ENCODE measurements at regions not wholly inside any gene's neighbourhood (a gene's known extent, or its start where the extent isn't known, plus 50 kb on each side); places are given as distances from the start of the nearest gene placed in this dataset.

GRCh38 chr2:64400105-64400728, 53.7 kb upstream of the LGALSL start:
- DNase-seq (ENCODE audit: low spot score, unreplicated experiment), result no peak
- Mint-ChIP-seq H3K4me3 (ENCODE audit: low read depth) (no peak overlapping the region), H3K27ac (no peak overlapping the region), H3K4me1 (ENCODE audit: low read depth) (peaks cover 52% of the 10 kb centered on the region), H3K36me3 (ENCODE audit: insufficient read depth) (no peaks in the 10 kb centered on the region), H3K9me3 (ENCODE audit: low read depth) (no peaks in the 10 kb centered on the region), H3K27me3 (no peaks in the 10 kb centered on the region)
- TF ChIP-seq, protein P1, sequence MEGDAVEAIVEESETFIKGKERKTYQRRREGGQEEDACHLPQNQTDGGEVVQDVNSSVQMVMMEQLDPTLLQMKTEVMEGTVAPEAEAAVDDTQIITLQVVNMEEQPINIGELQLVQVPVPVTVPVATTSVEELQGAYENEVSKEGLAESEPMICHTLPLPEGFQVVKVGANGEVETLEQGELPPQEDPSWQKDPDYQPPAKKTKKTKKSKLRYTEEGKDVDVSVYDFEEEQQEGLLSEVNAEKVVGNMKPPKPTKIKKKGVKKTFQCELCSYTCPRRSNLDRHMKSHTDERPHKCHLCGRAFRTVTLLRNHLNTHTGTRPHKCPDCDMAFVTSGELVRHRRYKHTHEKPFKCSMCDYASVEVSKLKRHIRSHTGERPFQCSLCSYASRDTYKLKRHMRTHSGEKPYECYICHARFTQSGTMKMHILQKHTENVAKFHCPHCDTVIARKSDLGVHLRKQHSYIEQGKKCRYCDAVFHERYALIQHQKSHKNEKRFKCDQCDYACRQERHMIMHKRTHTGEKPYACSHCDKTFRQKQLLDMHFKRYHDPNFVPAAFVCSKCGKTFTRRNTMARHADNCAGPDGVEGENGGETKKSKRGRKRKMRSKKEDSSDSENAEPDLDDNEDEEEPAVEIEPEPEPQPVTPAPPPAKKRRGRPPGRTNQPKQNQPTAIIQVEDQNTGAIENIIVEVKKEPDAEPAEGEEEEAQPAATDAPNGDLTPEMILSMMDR (IDR thresholded peaks at IDR 0.05; ENCODE audit: unreplicated experiment), result no peak

DNA sequence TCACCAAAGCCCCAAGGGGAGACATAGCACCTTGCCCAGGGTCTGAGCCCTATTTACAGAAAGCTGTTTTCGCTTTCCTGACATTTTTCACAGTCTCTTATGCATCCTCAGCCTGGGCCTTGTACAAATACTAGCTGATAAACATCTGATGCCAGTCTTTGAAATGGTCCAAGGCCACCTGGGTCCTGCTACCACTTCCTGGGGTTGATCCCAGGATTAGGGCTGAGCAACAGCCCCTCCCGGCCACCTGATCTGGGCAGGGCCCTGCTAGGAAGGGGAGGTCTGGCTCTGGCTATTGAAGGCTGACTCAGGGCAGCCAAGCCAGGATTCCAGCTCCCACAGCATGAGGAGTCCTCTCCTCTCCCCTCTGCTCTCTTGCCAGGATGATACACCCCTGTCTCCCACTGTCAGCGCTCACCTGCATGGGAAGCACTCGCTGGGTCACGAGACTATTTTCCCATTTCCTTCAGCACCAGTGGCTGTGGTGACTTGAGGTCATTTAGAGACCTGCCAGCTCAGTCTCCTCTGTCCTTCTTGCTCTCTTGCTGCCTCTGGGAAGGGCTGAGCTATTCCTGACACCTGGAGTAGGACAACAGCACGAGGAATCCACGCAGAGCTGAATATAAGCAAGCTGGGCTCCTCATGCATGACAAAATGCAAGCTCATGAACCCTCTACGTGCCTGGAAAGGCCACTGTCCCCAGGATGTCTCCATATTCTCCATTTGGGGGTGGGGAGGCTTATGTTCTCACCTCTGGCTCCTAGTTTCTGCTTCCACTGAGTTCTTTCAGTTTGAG, 53.0 kb upstream of the LGALSL start:
- Mint-ChIP-seq H3K27me3 (no peaks in the 10 kb centered on the region), H3K36me3 (ENCODE audit: insufficient read depth) (no peaks in the 10 kb centered on the region), H3K27ac (peak overlapping the region; percentile 82), H3K4me3 (ENCODE audit: low read depth) (no peak overlapping the region), H3K4me1 (ENCODE audit: low read depth) (peaks cover 58% of the 10 kb centered on the region), H3K9me3 (ENCODE audit: low read depth) (no peaks in the 10 kb centered on the region)
- TF ChIP-seq, protein P1 (IDR thresholded peaks at IDR 0.05; ENCODE audit: unreplicated experiment), result no peak
- no peak for DNase-seq (ENCODE audit: low spot score, unreplicated experiment)

DNA sequence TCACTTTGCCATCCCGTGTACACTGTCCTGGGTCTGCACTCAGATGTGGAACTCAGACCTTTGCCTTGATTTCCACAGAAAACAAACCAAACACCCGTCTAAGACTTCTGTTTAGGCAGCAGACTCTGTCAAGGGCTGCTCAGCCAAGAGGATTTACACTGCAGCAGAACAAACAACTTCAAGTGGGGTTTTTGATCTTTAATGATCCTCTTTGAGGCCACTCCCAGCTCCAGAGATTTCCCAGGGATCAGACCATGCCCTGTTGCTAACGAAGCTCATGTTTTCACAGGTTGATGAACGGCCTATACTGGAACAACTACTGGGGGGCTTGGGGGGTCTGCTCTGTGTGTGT, 52.5 kb upstream of the LGALSL start:
- Mint-ChIP-seq H3K4me3 (ENCODE audit: low read depth) (no peak overlapping the region), H3K27ac (peak overlapping the region; percentile 82)

GRCh38 chr2:64402876-64403275, 51.1 kb upstream of the LGALSL start:
- no peak for DNase-seq (ENCODE audit: low spot score, unreplicated experiment)
- Mint-ChIP-seq H3K4me1 (ENCODE audit: low read depth) (peaks cover 74% of the 10 kb centered on the region), H3K27ac (peak overlapping the region; percentile 76), H3K9me3 (ENCODE audit: low read depth) (no peaks in the 10 kb centered on the region), H3K4me3 (ENCODE audit: low read depth) (no peak overlapping the region), H3K36me3 (ENCODE audit: insufficient read depth) (no peaks in the 10 kb centered on the region), H3K27me3 (no peaks in the 10 kb centered on the region)
- TF ChIP-seq, protein P1 (IDR thresholded peaks at IDR 0.05; ENCODE audit: unreplicated experiment), result no peak

More for the DNA sequence above, 52.5 kb upstream of the LGALSL start:
- H3K4me1 Mint-ChIP-seq (ENCODE audit: low read depth), result peaks cover 64% of the 10 kb centered on the region
- no peaks in the 10 kb centered on the region for H3K27me3 Mint-ChIP-seq
- no peaks in the 10 kb centered on the region for H3K9me3 Mint-ChIP-seq (ENCODE audit: low read depth)
- TF ChIP-seq, protein P1 (IDR thresholded peaks at IDR 0.05; ENCODE audit: unreplicated experiment), result no peak
- H3K36me3 Mint-ChIP-seq (ENCODE audit: insufficient read depth), result no peaks in the 10 kb centered on the region
- no peak for DNase-seq (ENCODE audit: low spot score, unreplicated experiment)

DNA sequence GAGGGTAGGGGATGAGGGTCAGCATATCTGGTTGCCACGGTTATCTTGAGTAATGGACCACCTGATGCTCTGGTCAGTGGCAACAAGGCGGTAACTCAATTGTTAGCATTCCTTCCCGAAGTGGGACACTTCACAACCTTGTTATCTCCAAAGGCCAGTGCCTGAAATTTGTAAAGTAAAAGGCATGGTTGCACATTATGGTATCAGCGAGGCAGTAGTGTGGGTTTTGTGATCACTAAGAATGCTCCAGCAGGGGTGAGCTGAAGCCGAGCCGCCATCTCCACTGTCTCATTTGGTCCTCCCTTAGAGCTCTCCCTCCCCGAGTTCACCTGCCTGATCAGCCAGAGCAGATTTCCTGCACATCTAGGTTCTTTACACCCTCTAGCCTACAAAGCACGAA, 50.5 kb upstream of the LGALSL start:
- peak overlapping the region; percentile 95 for H3K27ac Mint-ChIP-seq
- TF ChIP-seq, protein P1 (IDR thresholded peaks at IDR 0.05; ENCODE audit: unreplicated experiment), result no peak
- H3K4me3 Mint-ChIP-seq (ENCODE audit: low read depth), result no peak overlapping the region
- peaks cover 74% of the 10 kb centered on the region for H3K4me1 Mint-ChIP-seq (ENCODE audit: low read depth)
- H3K27me3 Mint-ChIP-seq, result no peaks in the 10 kb centered on the region
- no peaks in the 10 kb centered on the region for H3K36me3 Mint-ChIP-seq (ENCODE audit: insufficient read depth)
- no peaks in the 10 kb centered on the region for H3K9me3 Mint-ChIP-seq (ENCODE audit: low read depth)
- DNase-seq (ENCODE audit: low spot score, unreplicated experiment), result no peak
